Thyroid gland (tissue), 4 donors: ENCODE measurements at regions not wholly inside any gene's neighbourhood (a gene's known extent, or its start where the extent isn't known, plus 50 kb on each side); places are given as distances from the start of the nearest gene placed in this dataset.

Experiments used
- DNase-seq, 2 donors: peaks; one replicate each; pipeline ENCODE4 v3.0.0-alpha.2; 2019
- H3K27ac ChIP-seq, 3 donors: fragments of 200-600 bp; sonication (generic); 1 replicate in 2 of 3; 2 replicates in 1 of 3; pipeline ENCODE4 v1.5.1; 2016 to 2019; ENCODE audit warnings: mild to moderate bottlenecking in 1 of 3, moderate library complexity in 1 of 3
- H3K27me3 ChIP-seq: fragments of 200-600 bp; sonication (generic); one replicate; pipeline ENCODE4 v1.5.1; 2019
- H3K36me3 ChIP-seq, 2 donors: fragments of 200-600 bp; sonication (generic); one replicate each; pipeline ENCODE4 v1.5.1; 2016 to 2019
- H3K4me1 ChIP-seq, 2 donors: fragments of 200-600 bp; sonication (generic); one replicate each; pipeline ENCODE4 v1.5.1; 2017 to 2019
- H3K4me3 ChIP-seq, 3 donors: fragments of 200-600 bp; sonication (generic); replicated peaks in 1 of 3; 1 replicate in 2 of 3; 2 replicates in 1 of 3; pipeline ENCODE4 v1.5.1; 2016; ENCODE audit warnings: mild to moderate bottlenecking in 1 of 3
- H3K9me3 ChIP-seq: fragments of 200-600 bp; sonication (generic); one replicate; pipeline ENCODE4 v1.5.1; 2017
- CTCF ChIP-seq, 6 experiments: fragments of 200-600 bp in 3 of 6; fragments of 450-650 bp in 3 of 6; sonication (generic) in 3 of 6; IDR thresholded peaks; one replicate each; pipeline ENCODE4 v1.5.1; 2016 to 2019; ENCODE audit warnings: antibody characterized with exemption in 6 of 6, mild to moderate bottlenecking in 2 of 6, inconsistent platforms in 1 of 6, moderate library complexity in 1 of 6
- POLR2A ChIP-seq, 2 donors: fragments of 450-650 bp; IDR thresholded peaks; one replicate each; pipeline ENCODE4 v1.6.1; 2017; ENCODE audit warnings: antibody characterized with exemption in 2 of 2, mild to moderate bottlenecking in 2 of 2, moderate library complexity in 1 of 2
- WGBS, 2 donors: methylation state at CpG; one replicate each; pipeline ENCODE4 v1.1.5; 2017; 5-methylcytosine and 5-hydroxymethylcytosine counted together
- intact Hi-C: fragments of 100-400 bp; cut with DNase I; formaldehyde crosslinking; loops from one replicate; pipeline ENCODE4 v1.15.1; 2023

GRCh38 chrX:10932842-10933440 is 178.2 kb upstream of the HCCS start:
- no peak for DNase-seq
- Histone ChIP-seq H3K4me1 (no peaks in the 10 kb centered on the region), H3K4me3 (no peak overlapping the region), H3K36me3 (no peaks in the 10 kb centered on the region), H3K27me3 (no peaks in the 10 kb centered on the region), H3K27ac (no peak overlapping the region), H3K9me3 (no peaks in the 10 kb centered on the region)
- intact Hi-C loops: no loop called here
- TF ChIP-seq CTCF (IDR thresholded peaks at IDR 0.05) (no peak), POLR2A (IDR thresholded peaks at IDR 0.05) (no peak)
- WGBS, 2 donors: 85 to 91% methylated on average over 2 of the region's 2 CpGs

GRCh38 chrX:10935501-10935900 is 175.6 kb upstream of the HCCS start:
- no peaks in the 10 kb centered on the region for H3K9me3 ChIP-seq
- TF ChIP-seq POLR2A (IDR thresholded peaks at IDR 0.05) (no peak), CTCF (IDR thresholded peaks at IDR 0.05) (no peak)
- WGBS, 2 donors: 81 to 92% methylated on average over 3 of the region's 3 CpGs
- no peaks in the 10 kb centered on the region for H3K4me1 ChIP-seq
- no peak overlapping the region for H3K4me3 ChIP-seq
- intact Hi-C loops: no loop called here
- no peaks in the 10 kb centered on the region for H3K36me3 ChIP-seq
- H3K27ac ChIP-seq: no peak overlapping the region
- DNase-seq: no peak
- no peaks in the 10 kb centered on the region for H3K27me3 ChIP-seq

GRCh38 chrX:10936976-10937375 is 174.2 kb upstream of the HCCS start:
- H3K4me3 ChIP-seq: no peak overlapping the region
- TF ChIP-seq CTCF (IDR thresholded peaks at IDR 0.05) (no peak), POLR2A (IDR thresholded peaks at IDR 0.05) (no peak)
- intact Hi-C loops: no loop called here
- no peaks in the 10 kb centered on the region for H3K36me3 ChIP-seq
- H3K4me1 ChIP-seq: no peaks in the 10 kb centered on the region
- H3K27ac ChIP-seq: no peak overlapping the region
- DNase-seq: no peak
- no peaks in the 10 kb centered on the region for H3K27me3 ChIP-seq
- no peaks in the 10 kb centered on the region for H3K9me3 ChIP-seq

GRCh38 chrX:10938365-10938923 is 172.7 kb upstream of the HCCS start:
- TF ChIP-seq POLR2A (IDR thresholded peaks at IDR 0.05) (no peak), CTCF (IDR thresholded peaks at IDR 0.05) (no peak)
- intact Hi-C loops: no loop called here
- WGBS, 2 donors: 82 to 83% methylated on average over 6 of the region's 6 CpGs
- Histone ChIP-seq H3K9me3 (no peaks in the 10 kb centered on the region), H3K4me3 (no peak overlapping the region), H3K27ac (no peak overlapping the region), H3K27me3 (no peaks in the 10 kb centered on the region), H3K4me1 (no peaks in the 10 kb centered on the region), H3K36me3 (no peaks in the 10 kb centered on the region)
- no peak for DNase-seq

GRCh38 chrX:10939424-10939823 is 171.7 kb upstream of the HCCS start:
- Histone ChIP-seq H3K9me3 (no peaks in the 10 kb centered on the region), H3K4me1 (no peaks in the 10 kb centered on the region), H3K27me3 (no peaks in the 10 kb centered on the region), H3K4me3 (no peak overlapping the region), H3K27ac (no peak overlapping the region), H3K36me3 (no peaks in the 10 kb centered on the region)
- WGBS, 2 donors: 75 to 89% methylated on average over 2 of the region's 2 CpGs
- DNase-seq: no peak
- no peak for TF ChIP-seq POLR2A (IDR thresholded peaks at IDR 0.05)
- intact Hi-C loops: no loop called here
